Renal cortex interstitium (tissue), 11 donors: ENCODE measurements at regions not wholly inside any gene's neighbourhood (a gene's known extent, or its start where the extent isn't known, plus 50 kb on each side); places are given as distances from the start of the nearest gene placed in this dataset.

Experiments used
- DNase-seq, 11 donors: peaks; one replicate each; pipeline ENCODE4 v3.0.0-alpha.2; 2013; ENCODE audit warnings: low read depth in 9 of 11, low spot score in 4 of 11; ENCODE audit errors: extremely low read depth in 1 of 11

DNA sequence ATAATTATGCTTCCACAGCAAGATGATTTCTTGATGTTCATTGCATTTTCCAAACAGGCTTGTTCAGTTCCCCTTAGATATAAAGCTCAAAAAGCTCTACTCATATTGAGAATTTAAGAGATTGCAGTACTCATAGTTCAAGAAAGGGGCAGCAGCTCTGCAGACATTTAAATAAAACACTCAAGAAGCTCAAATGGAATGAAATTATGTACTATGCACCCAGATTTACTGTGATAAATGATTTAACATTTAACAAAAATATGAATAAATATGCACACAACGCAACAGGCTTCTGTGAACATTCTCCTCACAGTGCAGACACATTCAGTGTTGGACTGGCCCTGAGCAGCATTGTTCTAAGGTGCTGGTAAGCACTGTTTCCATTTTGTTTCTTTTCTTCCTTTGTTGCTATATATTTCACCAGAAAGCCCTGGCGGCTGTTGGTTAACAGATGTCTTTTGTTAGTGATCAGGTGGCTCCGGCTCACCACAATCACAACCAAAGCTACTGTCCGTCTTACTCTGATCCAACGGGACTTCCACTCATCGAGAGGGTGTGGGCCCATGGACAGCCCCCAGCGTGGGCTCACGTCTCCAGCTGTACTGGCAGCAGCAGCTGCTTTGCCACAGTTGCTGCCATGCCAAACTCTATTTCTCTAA is 1440.3 kb downstream of the NCAM2 start:
- DNase-seq, result no peak

DNA sequence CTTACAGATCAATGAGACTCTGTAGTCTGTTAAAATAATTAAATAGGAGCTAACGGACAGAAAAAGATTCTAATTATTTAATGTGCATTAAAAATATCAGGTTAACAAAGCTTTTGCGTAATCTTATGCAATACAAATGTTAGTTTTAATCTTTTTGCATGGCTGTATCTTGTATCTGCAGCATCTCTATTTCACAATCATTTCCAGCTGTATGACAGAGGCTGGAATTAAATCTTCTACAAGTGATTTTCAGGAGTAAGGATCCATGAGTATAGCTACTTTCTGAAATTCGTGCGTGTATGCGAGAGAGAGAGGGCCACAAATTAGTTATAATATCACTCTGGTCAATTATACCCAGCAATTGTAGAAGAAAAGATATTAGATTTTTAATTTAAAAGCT is 1446.8 kb downstream of the NCAM2 start:
- DNase-seq, result no peak

DNA sequence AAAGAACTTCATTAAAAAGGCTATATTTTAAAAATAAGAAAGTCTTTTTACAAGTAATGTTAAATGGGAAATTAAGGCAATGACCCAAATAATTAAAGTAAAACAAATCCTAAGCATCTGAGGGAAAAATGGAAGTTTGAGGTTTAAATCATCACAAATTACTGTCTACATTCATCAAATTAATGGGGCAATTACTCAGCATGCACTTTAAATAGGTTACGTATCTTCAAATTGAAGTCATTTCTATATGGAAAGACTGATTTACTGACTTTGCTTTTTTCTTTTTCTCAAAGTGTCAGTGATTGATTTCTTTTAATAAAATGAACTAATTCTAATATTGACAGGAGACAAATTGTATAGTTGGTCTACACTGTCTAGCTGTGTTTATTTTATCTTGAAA is 1452.3 kb downstream of the NCAM2 start:
- DNase-seq, result peak in 1 of 11 donors; percentile 0

DNA sequence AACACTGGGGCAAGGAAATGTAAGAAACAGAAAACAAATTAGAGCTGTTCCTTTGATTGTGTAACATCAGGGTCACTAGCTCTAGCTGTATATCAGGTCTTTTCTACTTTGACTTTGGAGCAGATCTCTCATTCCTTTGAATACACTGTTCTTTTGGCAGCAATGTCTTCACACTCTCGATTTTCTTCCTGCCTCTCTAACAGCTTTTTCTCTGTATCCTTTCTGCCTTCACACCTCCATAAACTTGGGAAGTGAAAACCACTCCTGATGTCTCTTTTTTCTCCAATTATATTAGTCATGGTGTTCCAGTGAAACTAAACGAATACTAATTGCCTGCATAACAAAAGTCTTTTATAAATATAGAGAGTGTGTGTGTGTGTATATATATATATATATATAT is 1458.0 kb downstream of the NCAM2 start:
- no peak for DNase-seq

DNA sequence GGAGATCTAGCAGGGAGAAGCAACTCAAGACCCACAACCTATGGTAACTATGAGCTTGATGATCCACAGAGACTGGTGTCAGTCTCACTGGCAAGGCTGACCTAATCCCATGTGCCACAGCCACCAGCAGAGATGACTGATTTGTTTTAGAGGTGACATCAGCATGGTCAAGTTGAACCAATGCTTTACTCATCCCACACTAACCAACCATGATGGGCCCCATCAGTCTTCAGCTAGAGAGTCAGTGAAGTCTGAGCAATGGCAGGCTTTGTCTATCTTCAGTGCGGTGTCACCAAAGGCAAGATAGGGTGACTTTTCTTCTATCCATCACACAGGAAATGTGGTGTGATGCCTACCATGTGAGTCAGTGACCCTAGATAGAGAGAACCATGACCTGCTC is 1470.7 kb downstream of the NCAM2 start:
- DNase-seq, result no peak

DNA sequence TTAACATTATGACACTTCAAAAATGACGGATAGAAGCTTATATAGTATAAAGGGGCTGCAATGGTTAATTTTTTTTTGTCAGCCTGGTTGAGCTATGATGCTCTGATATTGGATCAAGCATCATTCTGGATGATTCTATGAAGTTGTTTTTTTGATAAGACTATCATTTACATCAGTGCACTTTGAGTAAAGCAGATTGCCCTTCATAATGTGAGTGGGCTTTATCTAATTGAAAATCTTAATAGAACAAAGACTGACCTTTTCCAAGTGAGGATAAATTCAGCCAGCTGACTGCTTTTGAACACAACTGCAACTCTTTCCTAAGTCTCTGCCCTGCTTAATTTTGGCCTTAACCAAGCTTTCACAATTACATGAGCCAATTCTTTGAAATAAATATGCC is 1476.2 kb downstream of the NCAM2 start:
- no peak for DNase-seq

DNA sequence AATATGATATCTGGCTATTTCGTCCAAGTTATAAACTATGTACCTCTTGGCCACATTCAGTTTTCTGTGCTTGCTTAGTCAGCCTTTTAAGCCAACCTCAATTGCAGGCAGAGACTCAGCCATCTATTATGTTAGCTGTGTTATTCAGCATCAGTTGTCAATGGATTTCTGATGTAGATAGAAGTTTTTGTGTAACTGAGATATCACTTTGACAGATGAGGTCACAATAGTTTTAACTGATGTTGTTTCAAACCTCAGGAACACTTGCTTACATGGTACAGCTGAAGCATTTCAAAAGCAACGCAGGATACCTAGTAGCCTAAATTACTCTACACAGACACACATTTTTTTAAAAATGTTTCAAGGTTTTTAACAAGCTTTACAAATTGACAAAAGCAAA is 1478.0 kb downstream of the NCAM2 start:
- no peak for DNase-seq

DNA sequence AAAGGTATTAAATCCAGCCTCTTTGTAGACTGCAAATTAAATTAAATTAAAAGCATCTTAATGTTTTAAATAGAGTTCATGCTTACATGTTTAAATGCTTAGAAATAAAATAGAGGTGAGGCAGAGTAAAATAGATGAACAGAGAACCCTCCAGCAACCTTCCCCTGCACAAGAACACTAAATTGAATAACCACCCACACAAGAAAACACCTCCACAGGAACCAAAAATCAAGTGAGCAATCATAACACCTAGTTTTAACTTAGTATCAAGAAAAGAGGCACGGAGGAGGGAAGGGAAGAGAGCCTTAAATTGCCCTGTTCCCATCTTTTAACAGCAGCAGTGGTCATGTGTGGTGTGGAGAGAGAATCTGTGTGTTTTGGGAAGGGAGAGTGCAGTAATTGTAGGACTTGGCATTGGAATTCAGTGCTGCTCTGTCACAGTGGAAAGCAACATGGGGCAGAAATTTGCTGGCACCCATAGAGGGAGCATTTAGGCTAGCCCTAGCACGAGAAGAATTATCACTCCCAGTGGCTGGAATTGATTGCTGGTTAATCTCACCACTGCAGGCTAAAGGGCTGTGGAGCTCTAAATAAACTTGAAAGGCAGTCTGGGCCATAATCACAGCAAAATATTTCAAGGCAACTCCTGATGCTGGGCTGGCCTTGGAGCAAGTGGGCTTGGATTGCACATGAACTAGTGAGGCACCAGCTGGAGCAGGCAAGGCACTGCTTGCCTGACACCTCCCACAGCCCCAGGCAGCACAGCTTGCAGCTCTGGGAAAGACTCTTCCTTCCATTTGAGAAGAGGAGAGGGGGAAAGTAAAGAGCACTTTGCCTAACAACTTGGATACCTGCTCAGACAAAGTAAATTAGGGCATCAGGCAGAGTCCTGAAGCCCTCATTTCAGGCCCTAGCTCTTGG is 1478.8 kb downstream of the NCAM2 start:
- no peak for DNase-seq

DNA sequence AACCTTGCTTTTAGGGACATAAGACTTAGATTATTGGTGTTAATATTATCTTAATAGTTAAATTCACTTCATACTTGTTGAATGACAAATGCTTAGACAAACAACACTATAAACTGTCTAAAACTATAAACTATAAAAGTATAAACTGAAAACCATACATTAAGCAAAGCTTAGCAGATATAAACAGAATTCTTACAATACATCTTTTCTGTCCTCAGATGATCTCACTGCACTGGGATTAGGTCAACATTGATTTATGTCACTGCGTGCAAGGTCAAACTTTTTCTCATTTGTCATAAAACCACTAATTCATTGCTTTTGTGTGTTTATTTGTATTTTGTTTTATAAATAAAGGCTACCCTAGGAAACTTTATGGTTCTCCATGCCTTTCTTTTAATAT is 1491.8 kb downstream of the NCAM2 start:
- DNase-seq, result no peak

DNA sequence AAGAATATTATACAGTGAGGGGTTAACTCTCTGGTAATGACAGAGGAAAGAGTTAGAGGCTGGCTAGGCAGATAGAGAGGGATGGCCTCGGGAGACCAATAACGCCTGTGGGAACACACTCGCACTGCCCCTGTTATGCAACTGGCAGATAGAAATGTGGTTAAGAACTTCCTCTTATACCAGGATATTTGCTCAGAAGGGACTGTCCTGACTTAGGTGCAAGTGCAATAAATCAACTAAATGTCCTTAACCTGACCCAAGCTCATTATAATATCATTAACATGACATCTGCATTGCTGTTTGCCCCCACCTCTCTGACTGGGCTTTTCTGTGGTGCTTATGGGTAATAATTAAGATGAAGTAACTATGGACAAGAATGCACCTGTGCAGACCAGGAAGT is 1518.0 kb downstream of the NCAM2 start:
- DNase-seq, result no peak

DNA sequence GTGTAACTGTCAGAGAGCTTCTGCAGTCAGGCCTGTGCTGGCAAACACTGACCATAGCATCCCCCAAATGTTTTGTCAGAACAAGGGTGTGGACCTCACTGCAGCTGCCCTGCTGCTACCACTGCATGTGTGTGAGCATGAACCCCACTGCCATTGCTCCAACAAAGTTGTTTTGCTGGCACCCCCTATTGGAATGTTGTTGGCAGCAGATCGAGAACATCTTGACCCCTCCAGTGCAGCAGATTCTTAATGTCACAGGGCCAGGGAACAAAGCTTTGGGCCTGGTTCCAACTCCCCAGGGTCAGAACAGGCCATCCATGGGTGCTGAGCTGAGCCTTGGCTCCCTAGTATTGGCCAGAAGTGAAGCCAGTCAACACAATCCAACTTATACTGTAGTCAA is 1537.4 kb downstream of the NCAM2 start:
- no peak for DNase-seq

DNA sequence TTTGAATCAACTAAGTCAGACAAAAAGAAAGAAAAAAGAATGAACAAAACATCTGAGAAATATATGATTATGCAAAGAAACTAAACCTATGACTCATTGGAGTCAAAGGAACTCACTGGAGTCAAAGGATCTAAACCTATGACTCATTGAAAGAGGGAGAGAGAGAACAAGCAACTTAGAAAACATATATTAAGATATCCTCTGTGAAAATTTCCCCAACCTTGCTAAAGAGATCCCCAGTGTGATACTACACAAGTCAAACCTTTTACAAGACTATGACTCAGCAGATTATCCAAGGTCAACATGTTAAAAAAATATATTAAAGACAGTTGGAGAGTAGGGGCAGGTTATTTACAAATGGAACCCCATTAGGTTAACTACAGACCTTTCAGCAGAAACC is 1538.3 kb downstream of the NCAM2 start:
- no peak for DNase-seq

DNA sequence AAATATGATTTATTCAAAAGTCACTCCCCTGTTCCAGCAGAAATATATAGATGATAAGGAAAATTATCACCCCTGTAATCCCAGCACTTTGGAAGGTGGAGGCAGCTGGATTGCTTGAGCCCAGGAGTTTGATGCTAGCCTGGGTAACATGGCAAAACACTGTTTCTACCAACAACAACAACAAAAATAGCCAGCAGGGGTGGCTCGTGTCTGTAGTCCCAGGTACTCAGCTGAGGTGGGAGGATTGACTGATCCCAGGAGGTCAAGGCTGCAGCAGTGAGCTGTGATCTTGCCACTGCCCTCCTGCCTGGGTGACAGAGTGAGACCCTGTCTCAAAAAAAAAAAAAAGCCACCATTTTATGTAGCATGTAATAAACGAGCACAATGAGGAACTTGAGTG is 1546.5 kb downstream of the NCAM2 start:
- no peak for DNase-seq

DNA sequence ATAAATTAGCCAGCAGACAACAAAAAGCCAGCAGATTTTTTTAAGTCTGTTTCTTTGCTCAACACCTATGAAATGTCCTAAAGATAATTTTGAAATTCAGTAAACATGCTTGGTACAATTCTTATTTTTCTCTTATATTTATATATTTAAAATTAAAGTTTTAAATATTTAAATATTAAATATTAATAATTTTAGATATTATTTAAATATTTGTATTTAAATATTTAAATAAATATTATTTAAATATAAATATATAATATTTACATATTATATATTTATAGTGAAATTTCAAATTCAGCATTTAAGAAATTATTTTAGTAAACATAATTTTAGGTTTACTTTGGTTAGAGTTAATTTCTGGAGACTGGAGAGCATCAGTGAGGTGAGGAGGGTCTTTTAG is 1554.2 kb downstream of the NCAM2 start:
- no peak for DNase-seq

DNA sequence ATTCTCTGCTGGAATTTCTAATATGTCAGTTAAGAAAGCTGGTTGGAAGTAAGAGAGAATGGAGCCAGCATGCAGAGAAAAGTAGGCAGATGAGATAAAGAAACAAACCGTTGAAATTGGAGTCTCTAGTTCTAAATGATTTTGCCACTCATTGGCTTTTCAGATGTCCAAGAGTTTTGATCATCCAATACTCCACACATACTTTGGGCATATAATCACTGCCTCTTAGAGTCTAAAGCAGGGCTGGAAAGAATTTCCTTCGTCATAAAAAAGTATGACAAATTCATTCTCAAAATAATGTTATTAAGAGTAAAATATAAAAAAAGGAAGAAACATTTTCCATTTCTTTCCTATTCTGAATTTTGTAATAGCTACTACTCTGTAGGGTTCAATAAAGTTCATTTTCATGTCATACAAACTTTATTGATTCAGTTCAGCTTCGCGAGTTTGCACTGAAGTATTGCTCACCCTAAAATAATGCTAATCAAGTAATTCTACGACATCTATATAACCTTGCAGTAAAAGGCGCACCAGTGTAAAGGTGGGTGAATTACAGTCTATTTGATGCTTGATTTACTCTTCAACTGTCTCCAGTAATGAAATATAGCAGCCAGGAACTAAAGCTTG is 1556.6 kb downstream of the NCAM2 start:
- DNase-seq, result no peak

DNA sequence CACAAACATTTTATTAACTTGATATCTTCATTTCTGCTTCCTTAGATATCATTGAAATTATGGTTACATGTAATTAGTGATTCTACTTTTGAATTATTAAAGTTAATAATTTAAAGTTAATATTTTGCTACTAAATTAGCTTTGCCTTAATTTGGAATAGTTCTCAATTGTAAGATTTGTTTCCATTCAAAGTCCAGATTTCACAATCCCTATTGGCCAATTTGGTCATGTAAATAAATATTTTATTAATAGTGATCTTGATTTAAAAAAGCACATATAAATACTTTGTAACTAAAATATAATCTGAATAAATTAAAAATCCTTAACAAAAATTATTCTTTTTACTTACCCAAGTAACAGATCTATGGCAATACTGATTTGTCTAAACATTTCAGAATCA is 1558.6 kb downstream of the NCAM2 start:
- no peak for DNase-seq

DNA sequence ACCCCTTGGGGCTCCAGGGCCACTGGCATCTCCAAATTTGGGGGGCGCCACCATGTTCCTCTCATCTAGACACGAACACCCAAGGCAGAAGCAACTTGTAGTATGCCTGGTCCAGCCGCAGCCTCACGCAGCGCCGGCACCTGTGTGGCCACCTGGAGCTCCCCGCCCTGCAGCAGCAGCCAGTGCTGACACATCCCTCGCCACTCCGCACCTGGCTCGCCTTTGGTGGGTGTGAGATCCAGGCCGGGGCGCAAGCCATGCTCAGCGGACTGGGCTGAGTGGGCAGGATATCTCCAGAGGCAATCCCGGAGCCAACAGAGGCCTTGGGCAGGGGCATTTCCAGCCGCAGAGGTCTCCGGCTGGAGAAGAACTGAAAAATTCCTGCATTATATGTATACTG is 1563.7 kb downstream of the NCAM2 start:
- no peak for DNase-seq

DNA sequence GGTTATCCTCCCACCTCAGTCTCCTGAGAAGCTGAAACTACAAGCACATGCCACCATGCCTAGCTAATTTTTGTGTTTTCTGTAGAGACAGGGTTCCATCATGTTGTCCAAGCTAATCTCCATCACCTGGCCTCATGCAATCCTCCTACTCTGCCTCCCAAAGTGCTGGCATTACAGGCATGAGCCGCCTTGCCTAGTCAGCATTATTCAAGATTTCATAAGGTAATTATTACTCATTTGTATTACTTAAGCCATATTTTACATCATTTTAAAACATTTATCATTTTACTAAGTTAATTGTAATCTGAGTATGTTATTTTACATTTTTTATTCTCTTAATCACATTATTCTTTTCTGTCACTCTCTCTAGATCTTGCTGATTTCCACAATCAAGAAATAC is 1575.6 kb downstream of the NCAM2 start:
- DNase-seq, result no peak

DNA sequence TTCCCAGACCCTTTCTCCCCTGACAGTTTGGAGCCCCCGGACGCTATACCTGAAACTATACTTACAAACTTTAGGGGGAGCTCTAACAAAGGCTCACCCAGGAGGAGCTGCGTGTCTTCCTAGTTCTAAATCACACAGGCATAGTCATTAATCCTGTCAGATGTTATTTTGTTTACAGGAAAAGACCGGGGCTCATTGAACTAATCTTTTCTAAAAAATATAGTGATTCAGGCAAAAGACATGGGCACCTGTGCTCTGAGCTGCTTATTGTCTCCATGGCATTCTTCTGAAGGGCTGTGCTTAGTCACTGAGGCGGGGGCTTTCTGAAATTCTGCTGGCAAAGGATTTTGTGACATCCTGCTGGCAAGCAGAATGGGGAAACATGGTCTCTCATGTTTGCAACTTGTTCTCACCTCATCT is 1577.0 kb downstream of the NCAM2 start:
- DNase-seq, result peak in 2 of 11 donors; percentile 3 to 7

DNA sequence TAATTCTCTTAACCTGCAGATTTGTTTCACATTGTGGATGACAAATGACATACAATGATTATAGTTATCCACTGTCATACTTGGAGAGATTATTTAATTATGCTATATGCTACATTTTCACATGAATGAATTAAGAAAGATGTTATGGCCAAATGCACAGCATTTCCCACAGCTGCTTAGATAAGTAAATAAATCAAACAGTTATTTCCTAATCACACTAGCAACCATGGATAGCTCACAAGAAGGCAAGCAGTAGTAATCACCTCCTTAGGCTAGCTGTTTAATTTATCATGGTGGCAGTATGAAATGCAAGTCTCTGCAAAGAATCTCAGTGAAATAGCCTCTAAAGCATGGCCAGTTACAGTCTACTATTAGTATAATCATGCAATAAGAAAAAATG is 1581.5 kb downstream of the NCAM2 start:
- no peak for DNase-seq
